Prostate gland (tissue), 2 donors: ENCODE measurements at regions not wholly inside any gene's neighbourhood (a gene's known extent, or its start where the extent isn't known, plus 50 kb on each side); places are given as distances from the start of the nearest gene placed in this dataset.

Experiments
- DNase-seq: peaks from one replicate; pipeline ENCODE4 v3.0.0-alpha.2; 2019; ENCODE audit warnings: low spot score
- H3K27ac ChIP-seq, 2 donors: fragments of 200-600 bp; sonication (generic); 2 replicates each; pipeline ENCODE4 v1.5.1; 2017 to 2019
- H3K27me3 ChIP-seq: fragments of 200-600 bp; sonication (generic); replicated peaks from 2 replicates; pipeline ENCODE4 v1.5.1; 2019; ENCODE audit not compliant: insufficient read depth
- H3K36me3 ChIP-seq, 2 donors: fragments of 200-600 bp; sonication (generic); 1 replicate in 1 of 2; 2 replicates in 1 of 2; pipeline versions ENCODE4 v1.5.1 to v1.8.1; 2017 to 2019
- H3K4me1 ChIP-seq: fragments of 200-600 bp; sonication (generic); replicated peaks from 2 replicates; pipeline ENCODE4 v1.5.1; 2019
- H3K4me3 ChIP-seq, 2 donors: fragments of 200-600 bp; sonication (generic); 2 replicates each; pipeline ENCODE4 v1.5.1; 2017 to 2019
- H3K9me3 ChIP-seq: fragments of 200-600 bp; sonication (generic); 2 replicates; pipeline ENCODE4 v1.5.1; 2017
- POLR2A ChIP-seq: fragments of 450-650 bp; IDR thresholded peaks from one replicate; pipeline ENCODE4 v1.6.1; 2016; ENCODE audit warnings: antibody characterized with exemption, mild to moderate bottlenecking
- POLR2AphosphoS5 ChIP-seq: sonication (generic); formaldehyde crosslinking; IDR thresholded peaks from one replicate; pipeline ENCODE4 v1.6.1; 2017; ENCODE audit warnings: antibody characterized with exemption
- WGBS: methylation state at CpG from one replicate; pipeline ENCODE4 v1.1.5; 2018; 5-methylcytosine and 5-hydroxymethylcytosine counted together
- intact Hi-C: fragments of 100-400 bp; cut with DNase I; formaldehyde crosslinking; loops from one replicate; pipeline ENCODE4 v1.14.2; 2022
- TF ChIP-seq, protein P1 (sequence below), 4 experiments: fragments of 200-600 bp in 2 of 4; fragments of 450-650 bp in 2 of 4; sonication (generic) in 2 of 4; IDR thresholded peaks; 1 replicate in 3 of 4; 2 replicates in 1 of 4; pipeline ENCODE4 v1.5.1; 2016 to 2019; ENCODE audit warnings: antibody characterized with exemption in 4 of 4, mild to moderate bottlenecking in 2 of 4, moderate library complexity in 2 of 4

DNA sequence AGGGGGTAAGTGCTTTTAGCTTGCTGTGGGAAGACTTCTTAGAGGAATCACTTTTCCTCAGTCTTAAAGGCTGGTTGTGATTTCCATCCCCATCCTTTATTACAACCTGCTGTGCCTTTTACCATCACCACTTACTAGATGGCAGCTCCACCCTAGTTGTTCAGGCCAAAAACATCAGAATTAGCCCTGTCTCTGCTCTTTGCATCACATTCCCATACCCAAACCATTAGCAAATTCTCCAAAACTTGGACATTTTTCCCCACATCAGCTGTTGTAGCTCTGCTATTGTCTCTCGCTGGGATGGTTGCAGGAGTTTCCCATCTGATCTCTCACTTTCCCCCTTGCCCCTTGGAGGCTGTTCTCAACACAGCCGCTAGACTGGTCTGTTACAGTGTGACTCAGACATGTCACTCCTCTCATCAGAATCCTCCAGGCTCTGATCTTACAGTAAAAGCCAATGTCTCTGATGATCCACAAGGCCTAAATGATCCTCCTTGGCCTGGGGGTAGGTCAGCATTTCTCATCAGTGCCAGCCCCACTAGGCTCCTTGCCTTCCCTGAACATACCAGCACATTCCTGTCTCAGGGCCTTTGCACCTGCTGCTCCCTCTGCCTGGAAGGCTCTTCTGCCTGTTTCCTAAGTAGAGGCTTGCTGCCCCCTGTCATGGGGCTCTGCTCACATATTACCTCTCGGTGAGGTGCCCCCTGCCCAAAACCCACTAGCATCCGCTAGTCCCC, 102.5 kb downstream of the BEGAIN start:
- WGBS, result 99% methylated on average over 4 of the region's 4 CpGs

DNA sequence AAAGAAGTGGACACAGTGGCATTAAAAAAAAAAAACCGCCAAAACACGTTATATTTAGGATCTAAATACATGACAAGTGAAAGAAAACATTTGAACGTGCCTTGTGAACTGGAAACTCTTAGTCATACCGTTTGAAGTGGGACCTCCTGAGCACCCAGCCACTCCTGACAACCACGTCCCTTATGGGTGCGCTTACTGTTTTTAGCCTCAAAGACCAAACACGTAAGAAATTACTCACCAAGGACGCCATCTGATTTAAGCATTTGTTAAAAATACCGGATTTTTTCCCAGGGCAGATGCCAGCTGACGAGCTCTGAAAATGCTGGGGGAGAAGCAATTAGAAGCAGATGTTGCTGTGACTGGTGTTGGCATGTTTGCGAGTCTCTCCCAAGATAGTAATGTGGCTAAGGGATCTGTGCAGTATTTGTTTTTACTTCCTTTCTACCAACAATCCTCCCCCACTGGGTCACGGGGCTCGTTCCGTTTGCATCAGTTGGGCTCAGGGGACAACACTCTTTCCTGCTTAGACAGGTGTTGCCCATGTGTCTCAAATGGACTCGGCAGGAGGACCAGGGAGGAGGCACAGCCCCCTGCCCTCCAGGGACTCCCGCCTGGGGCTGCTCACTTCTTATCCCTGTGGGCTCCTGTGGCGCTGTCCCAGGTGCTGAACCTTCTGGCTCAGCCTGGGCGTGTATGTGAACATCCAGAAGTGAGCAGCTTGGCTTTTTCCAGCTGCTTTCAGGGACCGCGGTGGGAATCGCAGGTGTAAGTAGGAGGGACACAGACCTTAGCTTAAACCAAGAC, 101.0 kb downstream of the BEGAIN start:
- H3K4me1 ChIP-seq, result no peaks in the 10 kb centered on the region
- no peak overlapping the region for H3K4me3 ChIP-seq
- H3K27me3 ChIP-seq, result no peaks in the 10 kb centered on the region
- intact Hi-C loops, result no loop called here
- TF ChIP-seq, protein P1, sequence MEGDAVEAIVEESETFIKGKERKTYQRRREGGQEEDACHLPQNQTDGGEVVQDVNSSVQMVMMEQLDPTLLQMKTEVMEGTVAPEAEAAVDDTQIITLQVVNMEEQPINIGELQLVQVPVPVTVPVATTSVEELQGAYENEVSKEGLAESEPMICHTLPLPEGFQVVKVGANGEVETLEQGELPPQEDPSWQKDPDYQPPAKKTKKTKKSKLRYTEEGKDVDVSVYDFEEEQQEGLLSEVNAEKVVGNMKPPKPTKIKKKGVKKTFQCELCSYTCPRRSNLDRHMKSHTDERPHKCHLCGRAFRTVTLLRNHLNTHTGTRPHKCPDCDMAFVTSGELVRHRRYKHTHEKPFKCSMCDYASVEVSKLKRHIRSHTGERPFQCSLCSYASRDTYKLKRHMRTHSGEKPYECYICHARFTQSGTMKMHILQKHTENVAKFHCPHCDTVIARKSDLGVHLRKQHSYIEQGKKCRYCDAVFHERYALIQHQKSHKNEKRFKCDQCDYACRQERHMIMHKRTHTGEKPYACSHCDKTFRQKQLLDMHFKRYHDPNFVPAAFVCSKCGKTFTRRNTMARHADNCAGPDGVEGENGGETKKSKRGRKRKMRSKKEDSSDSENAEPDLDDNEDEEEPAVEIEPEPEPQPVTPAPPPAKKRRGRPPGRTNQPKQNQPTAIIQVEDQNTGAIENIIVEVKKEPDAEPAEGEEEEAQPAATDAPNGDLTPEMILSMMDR (IDR thresholded peaks at IDR 0.05), result no peak
- TF ChIP-seq POLR2A (no peak), POLR2AphosphoS5 (no peak)
- H3K9me3 ChIP-seq, result no peaks in the 10 kb centered on the region
- H3K27ac ChIP-seq, result no peak overlapping the region
- H3K36me3 ChIP-seq, result no peaks in the 10 kb centered on the region
- 44% methylated on average over 21 of the region's 21 CpGs for WGBS
- no peak for DNase-seq

More for the DNA sequence above, 102.5 kb downstream of the BEGAIN start:
- H3K4me3 ChIP-seq, result no peak overlapping the region
- TF ChIP-seq POLR2AphosphoS5 (no peak), POLR2A (no peak)
- TF ChIP-seq, protein P1 (IDR thresholded peaks at IDR 0.05), result no peak
- intact Hi-C loops, result no loop called here
- H3K36me3 ChIP-seq, result no peaks in the 10 kb centered on the region
- no peaks in the 10 kb centered on the region for H3K9me3 ChIP-seq
- DNase-seq, result no peak
- H3K27me3 ChIP-seq, result no peaks in the 10 kb centered on the region
- H3K27ac ChIP-seq, result no peak overlapping the region
- no peaks in the 10 kb centered on the region for H3K4me1 ChIP-seq
